IPS-18a (cell line): ENCODE measurements at regions not wholly inside any gene's neighbourhood (a gene's known extent, or its start where the extent isn't known, plus 50 kb on each side); places are given as distances from the start of the nearest gene placed in this dataset.
"Not testable (repeated sequence)": the region's sequence is repeated elsewhere in the genome, so short reads cannot be mapped to it uniquely, and the experiment has no call there.

Source experiments
- H3K27ac ChIP-seq: one replicate; pipeline ENCODE4 v1.5.1; 2013; ENCODE audit warnings: low read length
- H3K27me3 ChIP-seq: one replicate; pipeline ENCODE4 v1.6.1; 2013; ENCODE audit warnings: mild to moderate bottlenecking, low read length; ENCODE audit not compliant: control insufficient read depth, insufficient read depth
- H3K36me3 ChIP-seq: one replicate; pipeline ENCODE4 v1.6.1; 2013; ENCODE audit warnings: low read depth, low read length; ENCODE audit not compliant: control insufficient read depth
- H3K4me1 ChIP-seq: one replicate; pipeline ENCODE4 v1.6.1; 2013; ENCODE audit warnings: low read depth, low read length; ENCODE audit not compliant: control insufficient read depth
- H3K4me3 ChIP-seq: one replicate; pipeline ENCODE4 v1.5.1; 2013; ENCODE audit warnings: low read length
- H3K9ac ChIP-seq: one replicate; pipeline ENCODE4 v1.6.1; 2013; ENCODE audit warnings: mild to moderate bottlenecking, low read length, moderate library complexity
- H3K9me3 ChIP-seq: one replicate; pipeline ENCODE4 v1.6.1; 2013; ENCODE audit warnings: low read depth, low read length; ENCODE audit not compliant: control insufficient read depth

GRCh38 chr6:21946298-21946783, 350.5 kb downstream of the PRL start:
- Histone ChIP-seq H3K4me3 (no peak overlapping the region), H3K9ac (no peak overlapping the region), H3K4me1 (peaks cover 7% of the 10 kb centered on the region), H3K27me3 (no peaks in the 10 kb centered on the region), H3K36me3 (no peaks in the 10 kb centered on the region), H3K27ac (no peak overlapping the region), H3K9me3 (no peaks in the 10 kb centered on the region)

- not testable (repeated sequence) for H3K36me3 ChIP-seq, H3K27ac ChIP-seq, H3K4me3 ChIP-seq, H3K9me3 ChIP-seq, H3K9ac ChIP-seq, H3K4me1 ChIP-seq, H3K27me3 ChIP-seq
These were observed 349.6 kb downstream of the PRL start for GRCh38 chr6:21947227-21947626.

DNA sequence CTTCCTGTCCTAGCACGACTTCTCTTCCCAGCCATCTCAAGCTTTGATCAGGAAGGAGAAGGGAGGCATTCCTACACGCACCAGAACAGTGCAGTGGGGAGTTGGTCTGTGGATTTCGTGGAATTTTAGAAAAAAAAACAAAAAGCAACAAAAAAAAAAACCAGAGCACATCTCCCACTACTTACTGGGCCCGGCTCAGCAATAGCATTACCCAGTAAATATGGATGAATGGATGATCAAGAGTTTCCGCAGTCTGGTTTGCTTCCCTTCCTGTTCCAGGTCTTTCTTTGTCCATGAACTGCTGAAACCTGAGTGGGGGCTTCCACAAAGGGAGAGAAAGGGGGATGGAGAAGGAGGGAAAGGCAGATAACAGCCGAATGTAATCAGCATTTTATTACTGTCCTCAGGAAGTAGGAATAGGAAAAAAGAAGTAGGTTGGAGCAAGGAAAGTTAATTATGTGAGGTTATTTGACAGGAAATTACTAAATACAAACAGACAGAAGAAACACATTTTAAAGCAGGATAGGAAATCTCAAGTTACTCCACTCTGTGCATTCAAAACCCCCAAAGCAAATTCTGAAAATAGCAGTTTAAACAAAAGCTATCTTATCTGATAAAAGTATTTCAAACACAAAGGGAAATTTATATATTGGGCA, 349.0 kb downstream of the PRL start:
- Histone ChIP-seq H3K4me1 (peaks cover 7% of the 10 kb centered on the region), H3K9me3 (no peaks in the 10 kb centered on the region), H3K9ac (no peak overlapping the region), H3K36me3 (no peaks in the 10 kb centered on the region), H3K4me3 (no peak overlapping the region), H3K27ac (no peak overlapping the region), H3K27me3 (no peaks in the 10 kb centered on the region)

DNA sequence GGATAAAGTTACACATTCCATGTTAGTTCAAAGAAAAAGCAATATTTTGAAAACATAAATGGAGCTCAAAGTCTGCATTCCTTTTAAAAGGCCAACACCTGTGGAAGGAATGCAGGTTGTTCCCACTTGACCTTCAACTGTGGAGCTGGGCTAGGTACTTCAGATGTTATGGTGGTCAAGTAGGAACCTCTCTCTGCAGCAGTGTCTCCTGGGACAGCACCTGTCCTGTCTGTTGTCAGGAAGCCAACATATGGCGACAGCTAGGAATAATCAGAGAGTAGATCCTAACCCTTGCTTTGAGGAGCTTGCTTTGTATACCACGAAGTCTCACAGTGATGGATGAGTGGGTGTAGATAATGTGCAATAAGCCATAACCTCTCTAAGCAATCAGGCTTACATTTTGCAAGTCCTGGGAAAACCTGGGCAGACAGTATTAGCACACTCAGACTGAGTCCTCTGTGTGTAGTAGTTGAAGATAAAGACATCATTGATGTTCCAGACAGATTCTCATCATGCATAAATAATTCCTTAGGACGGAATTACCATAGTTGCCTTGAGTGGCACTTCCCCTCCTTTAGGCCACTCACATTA, 347.5 kb downstream of the PRL start:
- Histone ChIP-seq H3K4me1 (peaks cover 15% of the 10 kb centered on the region), H3K9ac (no peak overlapping the region), H3K27me3 (no peaks in the 10 kb centered on the region), H3K27ac (no peak overlapping the region), H3K9me3 (no peaks in the 10 kb centered on the region), H3K4me3 (no peak overlapping the region), H3K36me3 (no peaks in the 10 kb centered on the region)

DNA sequence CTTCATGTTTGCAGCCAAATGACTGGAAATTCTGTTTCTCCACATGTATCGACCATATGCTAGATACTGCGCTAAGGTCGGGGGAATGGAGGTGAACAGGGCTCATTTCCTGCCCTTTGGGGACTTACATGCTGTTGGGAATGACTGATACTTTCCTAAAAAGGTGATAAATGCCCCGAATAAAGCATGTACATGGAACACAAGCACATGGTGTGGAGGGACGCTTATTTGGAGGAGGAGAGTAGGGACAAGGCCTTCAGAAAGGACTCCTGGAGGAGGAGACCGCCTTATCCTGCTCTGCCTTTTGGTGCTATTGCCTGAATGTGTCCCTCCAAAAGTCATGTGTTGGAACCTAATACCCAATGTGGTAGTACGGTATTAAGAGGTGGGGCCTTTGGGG, 344.5 kb downstream of the PRL start:
- H3K9me3 ChIP-seq = no peaks in the 10 kb centered on the region
- no peak overlapping the region for H3K27ac ChIP-seq
- H3K4me3 ChIP-seq = no peak overlapping the region
- H3K36me3 ChIP-seq = no peaks in the 10 kb centered on the region
- no peaks in the 10 kb centered on the region for H3K27me3 ChIP-seq
- H3K9ac ChIP-seq = no peak overlapping the region
- peaks cover 15% of the 10 kb centered on the region for H3K4me1 ChIP-seq

DNA sequence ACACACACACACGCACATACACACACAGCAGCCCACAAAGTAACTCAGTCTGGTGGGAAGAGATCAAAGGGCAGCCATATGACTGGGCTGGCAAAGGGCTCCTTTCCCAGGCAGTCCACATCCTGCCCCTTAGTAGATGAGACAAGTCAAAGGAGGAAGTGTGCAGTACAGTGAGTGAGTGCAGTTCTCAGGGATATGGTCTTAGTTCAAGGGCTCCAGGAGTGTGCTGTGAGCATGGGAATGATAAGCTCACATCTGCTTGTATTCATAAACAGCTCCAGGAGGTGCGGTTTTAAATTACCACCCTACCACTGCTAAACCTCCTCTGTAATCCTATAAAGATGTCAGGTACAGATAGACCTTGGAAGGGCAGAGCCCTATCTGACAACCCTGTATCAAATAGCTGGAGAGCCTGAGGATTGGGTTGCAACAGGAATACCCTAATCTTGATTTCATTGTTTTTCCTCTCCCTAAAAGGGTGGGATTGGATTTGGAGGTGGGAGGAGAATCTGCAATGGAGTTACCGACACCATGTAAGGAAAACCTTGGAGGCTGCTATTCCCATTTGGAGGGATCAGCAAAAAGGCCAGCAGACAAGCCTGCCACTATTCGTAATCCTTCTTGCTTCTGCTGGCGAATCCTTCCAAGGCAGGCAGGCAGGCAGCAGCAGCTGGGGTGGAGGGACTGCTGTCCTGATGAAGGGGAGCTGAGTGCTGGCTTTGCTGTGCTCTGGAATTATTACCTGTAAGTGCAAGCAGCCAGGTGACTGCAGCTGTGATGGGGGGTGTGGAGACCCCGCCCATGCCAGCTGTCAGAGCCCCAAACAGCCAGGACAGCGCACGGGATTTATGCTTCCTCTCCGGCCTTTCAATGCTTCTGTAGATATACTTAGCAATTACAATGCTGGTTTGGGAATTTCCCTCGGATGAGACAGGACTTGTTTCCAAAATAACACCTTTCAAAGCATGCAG, 342.7 kb downstream of the PRL start:
- Histone ChIP-seq H3K4me1 (peaks cover 8% of the 10 kb centered on the region), H3K36me3 (no peaks in the 10 kb centered on the region), H3K27ac (no peak overlapping the region), H3K27me3 (no peaks in the 10 kb centered on the region), H3K4me3 (no peak overlapping the region), H3K9ac (no peak overlapping the region), H3K9me3 (no peaks in the 10 kb centered on the region)

DNA sequence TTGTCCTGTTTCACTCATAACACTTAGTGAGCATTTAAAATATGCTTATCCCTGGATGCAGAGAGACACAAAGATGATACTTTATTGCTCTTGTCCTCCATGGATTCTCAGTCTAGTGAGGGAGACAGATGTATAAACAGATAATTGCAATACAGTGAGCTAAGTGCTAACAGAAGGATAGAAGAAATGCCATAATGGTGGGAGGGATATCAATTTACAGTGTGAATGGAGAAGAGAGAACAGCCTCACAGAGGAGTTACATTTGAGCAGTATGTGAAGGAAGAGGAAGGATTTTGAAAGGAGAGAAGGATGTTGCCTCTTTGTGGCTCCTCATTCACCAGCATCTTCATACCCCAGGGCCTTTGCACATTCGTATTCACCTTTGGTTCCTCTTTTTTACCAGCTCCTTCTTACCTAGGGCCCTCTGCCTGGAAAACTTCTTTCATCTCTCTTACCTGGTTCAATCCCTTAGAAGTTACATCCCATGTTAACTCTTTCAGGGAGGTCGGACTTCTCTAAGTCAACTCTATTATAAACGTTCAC, 341.7 kb downstream of the PRL start:
- no peak overlapping the region for H3K27ac ChIP-seq
- peaks cover 8% of the 10 kb centered on the region for H3K4me1 ChIP-seq
- H3K4me3 ChIP-seq = no peak overlapping the region
- no peaks in the 10 kb centered on the region for H3K9me3 ChIP-seq
- H3K9ac ChIP-seq = no peak overlapping the region
- no peaks in the 10 kb centered on the region for H3K36me3 ChIP-seq
- H3K27me3 ChIP-seq = no peaks in the 10 kb centered on the region

GRCh38 chr6:21955951-21956350, 340.9 kb downstream of the PRL start:
- Histone ChIP-seq H3K4me3 (no peak overlapping the region), H3K4me1 (peaks cover 8% of the 10 kb centered on the region), H3K27me3 (no peaks in the 10 kb centered on the region), H3K27ac (no peak overlapping the region), H3K9ac (no peak overlapping the region), H3K36me3 (no peaks in the 10 kb centered on the region), H3K9me3 (no peaks in the 10 kb centered on the region)

DNA sequence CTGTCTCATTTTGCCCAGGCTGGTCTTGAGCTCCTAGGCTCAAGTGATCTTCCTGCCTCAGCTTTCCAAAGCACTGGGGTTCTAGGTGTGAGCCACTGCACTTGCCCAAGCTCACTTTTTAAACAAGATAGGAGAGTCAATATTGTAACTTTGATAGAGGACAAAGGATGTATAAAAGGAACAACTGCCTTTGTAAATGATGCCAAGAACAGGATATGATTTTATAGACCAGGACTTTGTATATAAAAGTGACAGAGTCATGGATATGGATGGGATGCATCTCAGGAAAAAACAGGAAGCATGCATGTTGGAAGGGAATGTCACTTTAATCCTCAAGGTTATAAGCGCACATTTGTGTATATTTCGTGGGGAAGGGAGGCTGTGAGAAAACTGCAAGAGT, 338.4 kb downstream of the PRL start:
- Histone ChIP-seq H3K27me3 (no peaks in the 10 kb centered on the region), H3K9ac (no peak overlapping the region), H3K4me1 (peaks cover 8% of the 10 kb centered on the region), H3K9me3 (no peaks in the 10 kb centered on the region), H3K4me3 (no peak overlapping the region), H3K36me3 (no peaks in the 10 kb centered on the region), H3K27ac (no peak overlapping the region)

DNA sequence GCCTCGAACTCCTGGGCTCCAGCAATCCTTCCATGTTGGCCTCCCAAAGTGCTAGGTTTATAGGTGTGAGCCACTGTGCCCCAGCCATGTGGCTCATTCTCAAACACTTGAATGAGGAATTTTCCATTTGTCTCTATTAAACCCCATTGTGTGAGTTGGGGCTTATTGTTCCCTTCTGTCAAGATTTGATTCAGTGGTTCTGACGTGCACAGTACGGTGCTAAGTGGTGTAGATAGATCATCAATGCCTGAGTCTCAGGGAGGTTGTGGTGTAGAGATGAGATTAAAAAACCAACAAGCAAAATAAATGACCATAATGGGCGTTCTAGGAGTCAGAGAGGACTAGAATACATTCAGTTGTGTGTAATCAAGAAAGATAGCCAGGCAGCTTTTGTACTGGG, 335.6 kb downstream of the PRL start:
- no peak overlapping the region for H3K9ac ChIP-seq
- peaks cover 17% of the 10 kb centered on the region for H3K4me1 ChIP-seq
- no peak overlapping the region for H3K4me3 ChIP-seq
- H3K27me3 ChIP-seq = no peaks in the 10 kb centered on the region
- H3K27ac ChIP-seq = no peak overlapping the region
- H3K9me3 ChIP-seq = no peaks in the 10 kb centered on the region
- no peaks in the 10 kb centered on the region for H3K36me3 ChIP-seq

GRCh38 chr6:21965016-21965415, 331.8 kb downstream of the PRL start:
- Histone ChIP-seq H3K27me3 (no peaks in the 10 kb centered on the region), H3K4me3 (no peak overlapping the region), H3K27ac (no peak overlapping the region), H3K9ac (no peak overlapping the region), H3K4me1 (peaks cover 18% of the 10 kb centered on the region), H3K36me3 (no peaks in the 10 kb centered on the region), H3K9me3 (no peaks in the 10 kb centered on the region)
